Ureter (tissue), 1 donor: ENCODE measurements at regions not wholly inside any gene's neighbourhood (a gene's known extent, or its start where the extent isn't known, plus 50 kb on each side); places are given as distances from the start of the nearest gene placed in this dataset.
"Not testable (repeated sequence)": the region's sequence is repeated elsewhere in the genome, so short reads cannot be mapped to it uniquely, and the experiment has no call there.

Experiments used
- DNase-seq: peaks from one replicate; pipeline ENCODE4 v3.0.0-alpha.2; 2020; ENCODE audit warnings: low spot score
- donor health status: DM: yes; HTN: yes; CAD: no.

- no peak for DNase-seq
These were observed 473.0 kb upstream of the C16orf82 start for GRCh38 chr16:26593700-26594099.

- no peak for DNase-seq
These were observed 472.1 kb upstream of the C16orf82 start for GRCh38 chr16:26594666-26595065.

GRCh38 chr16:26595199-26595598 lies 471.5 kb upstream of the C16orf82 start:
- DNase-seq, result no peak

- DNase-seq, result not testable (repeated sequence)
These were observed 470.7 kb upstream of the C16orf82 start for GRCh38 chr16:26596033-26596432.

- no peak for DNase-seq
These were observed 468.7 kb upstream of the C16orf82 start for GRCh38 chr16:26598061-26598460.

- no peak for DNase-seq
These were observed 467.5 kb upstream of the C16orf82 start for GRCh38 chr16:26598998-26599784.

GRCh38 chr16:26599785-26600104 lies 467.0 kb upstream of the C16orf82 start:
- peak; percentile 57 for DNase-seq

GRCh38 chr16:26601335-26601734 lies 465.4 kb upstream of the C16orf82 start:
- DNase-seq, result no peak

- no peak for DNase-seq
These were observed 461.0 kb upstream of the C16orf82 start for GRCh38 chr16:26605626-26606271.

GRCh38 chr16:26606381-26607150 lies 460.2 kb upstream of the C16orf82 start:
- DNase-seq, result no peak

- DNase-seq, result no peak
These were observed 452.4 kb upstream of the C16orf82 start for GRCh38 chr16:26614237-26614841.

- no peak for DNase-seq
These were observed 443.3 kb upstream of the C16orf82 start for GRCh38 chr16:26623442-26623841.

GRCh38 chr16:26627958-26628357 lies 438.8 kb upstream of the C16orf82 start:
- DNase-seq, result no peak

- DNase-seq, result not testable (repeated sequence)
These were observed 435.4 kb upstream of the C16orf82 start for GRCh38 chr16:26631365-26631764.

- DNase-seq, result no peak
These were observed 424.6 kb upstream of the C16orf82 start for GRCh38 chr16:26642047-26642664.

- DNase-seq, result no peak
These were observed 423.2 kb upstream of the C16orf82 start for GRCh38 chr16:26643519-26643918.

GRCh38 chr16:26644912-26645543 lies 421.7 kb upstream of the C16orf82 start:
- no peak for DNase-seq

GRCh38 chr16:26645614-26646013 lies 421.1 kb upstream of the C16orf82 start:
- DNase-seq, result no peak

GRCh38 chr16:26647870-26648269 lies 418.9 kb upstream of the C16orf82 start:
- DNase-seq, result no peak

- DNase-seq, result no peak
These were observed 417.9 kb upstream of the C16orf82 start for GRCh38 chr16:26648851-26649250.

GRCh38 chr16:26649381-26650045 lies 417.2 kb upstream of the C16orf82 start:
- DNase-seq, result no peak
